ENCODE measurements at regions not wholly inside any gene's neighbourhood (a gene's known extent, or its start where the extent isn't known, plus 50 kb on each side); places are given as distances from the start of the nearest gene placed in this dataset.
"Not testable (repeated sequence)": the region's sequence is repeated elsewhere in the genome, so short reads cannot be mapped to it uniquely, and the experiment has no call there.

GRCh38 chr22:48494968-48495750 lies 1332.5 kb downstream of the BRD1 start:
- DNase-seq (ENCODE audit: low spot score): no peak

GRCh38 chr22:48494256-48494967 lies 1333.3 kb downstream of the BRD1 start:
- no peak for DNase-seq (ENCODE audit: low spot score)

- DNase-seq (ENCODE audit: low spot score): no peak
Measured at GRCh38 chr22:48493733-48494132, 1333.9 kb downstream of the BRD1 start.

GRCh38 chr22:48492366-48493320 lies 1335.0 kb downstream of the BRD1 start:
- peak; percentile 92 for DNase-seq (ENCODE audit: low spot score)

- DNase-seq (ENCODE audit: low spot score): no peak
Measured at GRCh38 chr22:48491451-48491941, 1336.2 kb downstream of the BRD1 start.

GRCh38 chr22:48490500-48491411 lies 1336.9 kb downstream of the BRD1 start:
- DNase-seq (ENCODE audit: low spot score): no peak

- peak; percentile 34 for DNase-seq (ENCODE audit: low spot score)
Measured at GRCh38 chr22:48489551-48490499, 1337.8 kb downstream of the BRD1 start.

- no peak for DNase-seq (ENCODE audit: low spot score)
Measured at GRCh38 chr22:48488611-48489511, 1338.8 kb downstream of the BRD1 start.

GRCh38 chr22:48488149-48488551 lies 1339.5 kb downstream of the BRD1 start:
- no peak for DNase-seq (ENCODE audit: low spot score)

GRCh38 chr22:48486558-48486957 lies 1341.1 kb downstream of the BRD1 start:
- no peak for DNase-seq (ENCODE audit: low spot score)

GRCh38 chr22:48486134-48486532 lies 1341.5 kb downstream of the BRD1 start:
- no peak for DNase-seq (ENCODE audit: low spot score)

- no peak for DNase-seq (ENCODE audit: low spot score)
Measured at GRCh38 chr22:48485149-48486133, 1342.2 kb downstream of the BRD1 start.

GRCh38 chr22:48483764-48484528 lies 1343.7 kb downstream of the BRD1 start:
- DNase-seq (ENCODE audit: low spot score): no peak

- DNase-seq (ENCODE audit: low spot score): no peak
Measured at GRCh38 chr22:48482771-48483170, 1344.9 kb downstream of the BRD1 start.

- not testable (repeated sequence) for DNase-seq (ENCODE audit: low spot score)
Measured at GRCh38 chr22:48482198-48482597, 1345.5 kb downstream of the BRD1 start.

- no peak for DNase-seq (ENCODE audit: low spot score)
Measured at GRCh38 chr22:48481748-48482147, 1345.9 kb downstream of the BRD1 start.

Data from AG08396 (cell line).